Naive thymus-derived CD4-positive, alpha-beta T cell (primary cell): ENCODE measurements at regions not wholly inside any gene's neighbourhood (a gene's known extent, or its start where the extent isn't known, plus 50 kb on each side); places are given as distances from the start of the nearest gene placed in this dataset.

Experiments
- ATAC-seq: fragments of 150-1000 bp; cut with Tn5 transposase; 2 replicates; pipeline ENCODE4 v1.10.0; 2021; ENCODE audit warnings: mild to moderate bottlenecking, moderate library complexity
- CTCF ChIA-PET: fragments of 350-600 bp; sonication (Branson Sonifier 250); formaldehyde crosslinking; loops from one replicate; lab custom pipeline; 2021; ENCODE audit warnings: antibody characterized with exemption; lab: Charles Lee
- POLR2A ChIA-PET: fragments of 350-600 bp; sonication (Branson Sonifier 250); formaldehyde crosslinking; loops from one replicate; lab custom pipeline; 2021; ENCODE audit warnings: antibody characterized with exemption, inconsistent platforms; lab: Charles Lee
- DNase-seq, 9 donors: peaks; one replicate each; pipeline versions ENCODE4 v3.0.0 to v3.0.0-alpha.2; 2020 to 2022; ENCODE audit warnings: mixed read lengths in 1 of 9
- H3K27ac ChIP-seq: one replicate; pipeline ENCODE4 v1.7.0; 2013; ENCODE audit warnings: mild to moderate bottlenecking, low read depth, low read length, moderate library complexity
- H3K27me3 ChIP-seq, 2 donors: one replicate each; pipeline ENCODE4 v1.7.0; 2013; ENCODE audit warnings: low read length in 2 of 2, mild to moderate bottlenecking in 2 of 2, moderate library complexity in 2 of 2; ENCODE audit not compliant: control insufficient read depth in 2 of 2, insufficient read depth in 2 of 2
- H3K36me3 ChIP-seq, 3 experiments: 1 replicate in 2 of 3; 2 replicates in 1 of 3; pipeline ENCODE4 v1.7.0; 2013; ENCODE audit warnings: low read length in 3 of 3, mild to moderate bottlenecking in 3 of 3, moderate library complexity in 1 of 3; ENCODE audit not compliant: insufficient read depth in 3 of 3, control insufficient read depth in 2 of 3
- H3K4me1 ChIP-seq, 2 donors: one replicate each; pipeline ENCODE4 v1.7.0; 2013; ENCODE audit warnings: low read length in 2 of 2, mild to moderate bottlenecking in 2 of 2, moderate library complexity in 1 of 2; ENCODE audit not compliant: control insufficient read depth in 2 of 2, insufficient read depth in 2 of 2
- H3K4me3 ChIP-seq: 2 replicates; pipeline ENCODE4 v1.7.0; 2013; ENCODE audit warnings: mild to moderate bottlenecking, low read length
- H3K9me3 ChIP-seq, 3 experiments: 1 replicate in 2 of 3; 2 replicates in 1 of 3; pipeline ENCODE4 v1.7.0; 2013; ENCODE audit warnings: low read length in 3 of 3; ENCODE audit not compliant: control insufficient read depth in 2 of 3
- H3K27ac Mint-ChIP-seq, 9 donors: one replicate each; pipeline ENCODE4 v1.8.0; 2020 to 2022; ENCODE audit warnings: mixed read lengths in 9 of 9, mild to moderate bottlenecking in 8 of 9, moderate library complexity in 5 of 9, inconsistent platforms in 2 of 9
- H3K27me3 Mint-ChIP-seq, 5 donors: one replicate each; pipeline ENCODE4 v1.8.0; 2021 to 2022; ENCODE audit warnings: mixed read lengths in 5 of 5, mild to moderate bottlenecking in 1 of 5
- H3K36me3 Mint-ChIP-seq, 5 donors: one replicate each; pipeline ENCODE4 v1.8.0; 2020 to 2022; ENCODE audit warnings: mixed read lengths in 5 of 5, mild to moderate bottlenecking in 3 of 5, inconsistent platforms in 1 of 5
- H3K4me1 Mint-ChIP-seq, 7 donors: one replicate each; pipeline ENCODE4 v1.8.0; 2020 to 2022; ENCODE audit warnings: mixed read lengths in 7 of 7, mild to moderate bottlenecking in 3 of 7, inconsistent platforms in 1 of 7
- H3K4me3 Mint-ChIP-seq, 10 donors: one replicate each; pipeline ENCODE4 v1.8.0; 2020 to 2022; ENCODE audit warnings: mild to moderate bottlenecking in 10 of 10, mixed read lengths in 10 of 10, moderate library complexity in 6 of 10, inconsistent platforms in 2 of 10
- H3K9me3 Mint-ChIP-seq, 11 donors: one replicate each; pipeline ENCODE4 v1.8.0; 2020 to 2022; ENCODE audit warnings: mixed read lengths in 11 of 11, mild to moderate bottlenecking in 4 of 11, inconsistent platforms in 1 of 11, moderate library complexity in 1 of 11
- intact Hi-C, 2 donors: fragments of 100-400 bp; cut with micrococcal nuclease; formaldehyde crosslinking; loops; one replicate each; pipeline ENCODE4 v1.15.1; 2023

- Mint-ChIP-seq H3K27ac (no peak overlapping the region), H3K27me3 (peaks cover 0 to 3% (median 0%) of the 10 kb centered on the region in 5 donors), H3K4me1 (no peaks in the 10 kb centered on the region), H3K4me3 (no peak overlapping the region), H3K9me3 (peaks cover 0 to 24% (median 4%) of the 10 kb centered on the region in 11 donors), H3K36me3 (no peaks in the 10 kb centered on the region)
- ChIA-PET CTCF (no interaction called here), POLR2A (no interaction called here)
- Histone ChIP-seq H3K36me3 (no peaks in the 10 kb centered on the region), H3K4me3 (no peak overlapping the region), H3K27me3 (no peaks in the 10 kb centered on the region), H3K27ac (no peak overlapping the region), H3K9me3 (no peaks in the 10 kb centered on the region), H3K4me1 (no peaks in the 10 kb centered on the region)
- intact Hi-C loops: no loop called here
- DNase-seq (no peak), ATAC-seq (no peak)
Observed at GRCh38 chr5:124140060-124140459, 606.4 kb downstream of the ZNF608 start.

GRCh38 chr5:124139477-124139876 lies 607.0 kb downstream of the ZNF608 start:
- Mint-ChIP-seq H3K9me3 (peaks cover 0 to 24% (median 4%) of the 10 kb centered on the region in 11 donors), H3K4me3 (no peak overlapping the region), H3K36me3 (no peaks in the 10 kb centered on the region), H3K27ac (no peak overlapping the region), H3K4me1 (no peaks in the 10 kb centered on the region), H3K27me3 (peaks cover 0 to 3% (median 0%) of the 10 kb centered on the region in 5 donors)
- intact Hi-C loops: no loop called here
- H3K9me3 ChIP-seq: no peaks in the 10 kb centered on the region
- ChIA-PET CTCF (no interaction called here), POLR2A (no interaction called here)
- no peak overlapping the region for H3K27ac ChIP-seq
- H3K4me1 ChIP-seq: no peaks in the 10 kb centered on the region
- DNase-seq: no peak
- ATAC-seq: no peak
- no peaks in the 10 kb centered on the region for H3K36me3 ChIP-seq
- no peaks in the 10 kb centered on the region for H3K27me3 ChIP-seq
- H3K4me3 ChIP-seq: no peak overlapping the region

- no peak for ATAC-seq
- H3K27me3 Mint-ChIP-seq: peaks cover 0 to 3% (median 0%) of the 10 kb centered on the region in 5 donors
Observed at GRCh38 chr5:124136609-124137008, 609.8 kb downstream of the ZNF608 start.

GRCh38 chr5:124134941-124135340 lies 611.5 kb downstream of the ZNF608 start:
- CTCF ChIA-PET: no interaction called here
- Mint-ChIP-seq H3K27me3 (peaks cover 0 to 3% (median 0%) of the 10 kb centered on the region in 5 donors), H3K27ac (no peak overlapping the region)

More at GRCh38 chr5:124136609-124137008, 609.8 kb downstream of the ZNF608 start:
- no peak overlapping the region for H3K27ac ChIP-seq
- no peak overlapping the region for H3K4me3 Mint-ChIP-seq
- CTCF ChIA-PET: no interaction called here
- no peaks in the 10 kb centered on the region for H3K36me3 Mint-ChIP-seq
- H3K4me1 ChIP-seq: no peaks in the 10 kb centered on the region
- no peak overlapping the region for H3K27ac Mint-ChIP-seq
- no peaks in the 10 kb centered on the region for H3K27me3 ChIP-seq
- no peak for DNase-seq
- POLR2A ChIA-PET: no interaction called here
- no peaks in the 10 kb centered on the region for H3K9me3 ChIP-seq
- no peaks in the 10 kb centered on the region for H3K36me3 ChIP-seq
- no peaks in the 10 kb centered on the region for H3K4me1 Mint-ChIP-seq
- intact Hi-C loops: no loop called here
- H3K9me3 Mint-ChIP-seq: peaks cover 0 to 7% (median 3%) of the 10 kb centered on the region in 11 donors
- H3K4me3 ChIP-seq: no peak overlapping the region

GRCh38 chr5:124133406-124133805 lies 613.0 kb downstream of the ZNF608 start:
- Mint-ChIP-seq H3K27ac (no peak overlapping the region), H3K4me3 (no peak overlapping the region), H3K9me3 (peaks cover 0 to 3% (median 0%) of the 10 kb centered on the region in 11 donors), H3K36me3 (no peaks in the 10 kb centered on the region), H3K4me1 (no peaks in the 10 kb centered on the region), H3K27me3 (no peaks in the 10 kb centered on the region)
- no peaks in the 10 kb centered on the region for H3K4me1 ChIP-seq
- H3K27ac ChIP-seq: no peak overlapping the region
- intact Hi-C loops: no loop called here
- no peak for ATAC-seq
- H3K27me3 ChIP-seq: no peaks in the 10 kb centered on the region
- no peak for DNase-seq
- ChIA-PET CTCF (no interaction called here), POLR2A (no interaction called here)
- no peaks in the 10 kb centered on the region for H3K9me3 ChIP-seq
- no peaks in the 10 kb centered on the region for H3K36me3 ChIP-seq
- H3K4me3 ChIP-seq: no peak overlapping the region

More at GRCh38 chr5:124134941-124135340, 611.5 kb downstream of the ZNF608 start:
- H3K4me3 ChIP-seq: no peak overlapping the region
- Mint-ChIP-seq H3K9me3 (peaks cover 0 to 7% (median under 1%) of the 10 kb centered on the region in 11 donors), H3K4me1 (no peaks in the 10 kb centered on the region), H3K36me3 (no peaks in the 10 kb centered on the region), H3K4me3 (no peak overlapping the region)
- H3K36me3 ChIP-seq: no peaks in the 10 kb centered on the region
- H3K9me3 ChIP-seq: no peaks in the 10 kb centered on the region
- H3K27me3 ChIP-seq: no peaks in the 10 kb centered on the region
- intact Hi-C loops: no loop called here
- no peak overlapping the region for H3K27ac ChIP-seq
- DNase-seq (no peak), ATAC-seq (no peak)
- POLR2A ChIA-PET: no interaction called here
- no peaks in the 10 kb centered on the region for H3K4me1 ChIP-seq

- no peak overlapping the region for H3K4me3 ChIP-seq
- ChIA-PET POLR2A (no interaction called here), CTCF (no interaction called here)
- ATAC-seq: no peak
- H3K27me3 ChIP-seq: no peaks in the 10 kb centered on the region
- Mint-ChIP-seq H3K4me3 (no peak overlapping the region), H3K36me3 (no peaks in the 10 kb centered on the region), H3K9me3 (no peaks in the 10 kb centered on the region), H3K27me3 (no peaks in the 10 kb centered on the region), H3K4me1 (no peaks in the 10 kb centered on the region), H3K27ac (no peak overlapping the region)
- intact Hi-C loops: no loop called here
- no peak overlapping the region for H3K27ac ChIP-seq
- no peaks in the 10 kb centered on the region for H3K36me3 ChIP-seq
- DNase-seq: no peak
- H3K4me1 ChIP-seq: no peaks in the 10 kb centered on the region
- H3K9me3 ChIP-seq: no peaks in the 10 kb centered on the region
Observed at GRCh38 chr5:124132843-124133242, 613.6 kb downstream of the ZNF608 start.

- CTCF ChIA-PET: no interaction called here
Observed at GRCh38 chr5:124131466-124131865, 615.0 kb downstream of the ZNF608 start.

More at GRCh38 chr5:124131466-124131865, 615.0 kb downstream of the ZNF608 start:
- H3K9me3 ChIP-seq: no peaks in the 10 kb centered on the region
- no peaks in the 10 kb centered on the region for H3K27me3 ChIP-seq
- H3K27ac ChIP-seq: no peak overlapping the region
- Mint-ChIP-seq H3K27ac (no peak overlapping the region), H3K36me3 (no peaks in the 10 kb centered on the region), H3K4me3 (no peak overlapping the region), H3K4me1 (no peaks in the 10 kb centered on the region), H3K27me3 (no peaks in the 10 kb centered on the region), H3K9me3 (no peaks in the 10 kb centered on the region)
- DNase-seq: no peak
- no peaks in the 10 kb centered on the region for H3K36me3 ChIP-seq
- POLR2A ChIA-PET: no interaction called here
- H3K4me1 ChIP-seq: no peaks in the 10 kb centered on the region
- intact Hi-C loops: no loop called here
- no peak overlapping the region for H3K4me3 ChIP-seq
- no peak for ATAC-seq
